IgD-negative memory B cell (primary cell): ENCODE measurements at regions not wholly inside any gene's neighbourhood (a gene's known extent, or its start where the extent isn't known, plus 50 kb on each side); places are given as distances from the start of the nearest gene placed in this dataset.

Experiments used
- H3K27ac Mint-ChIP-seq, 3 donors: one replicate each; pipeline ENCODE4 v1.8.0; 2020 to 2022; ENCODE audit warnings: mild to moderate bottlenecking in 3 of 3, mixed read lengths in 3 of 3, moderate library complexity in 1 of 3
- H3K27me3 Mint-ChIP-seq: one replicate; pipeline ENCODE4 v1.8.0; 2021; ENCODE audit warnings: mixed read lengths
- H3K36me3 Mint-ChIP-seq: one replicate; pipeline ENCODE4 v1.8.0; 2020; ENCODE audit warnings: mild to moderate bottlenecking, mixed read lengths
- H3K4me1 Mint-ChIP-seq, 3 donors: one replicate each; pipeline ENCODE4 v1.8.0; 2020 to 2022; ENCODE audit warnings: mixed read lengths in 3 of 3, mild to moderate bottlenecking in 1 of 3
- H3K4me3 Mint-ChIP-seq, 4 donors: one replicate each; pipeline ENCODE4 v1.8.0; 2020 to 2022; ENCODE audit warnings: mild to moderate bottlenecking in 4 of 4, mixed read lengths in 4 of 4, moderate library complexity in 3 of 4
- H3K9me3 Mint-ChIP-seq, 3 donors: one replicate each; pipeline ENCODE4 v1.8.0; 2020 to 2021; ENCODE audit warnings: mixed read lengths in 3 of 3, mild to moderate bottlenecking in 1 of 3

DNA sequence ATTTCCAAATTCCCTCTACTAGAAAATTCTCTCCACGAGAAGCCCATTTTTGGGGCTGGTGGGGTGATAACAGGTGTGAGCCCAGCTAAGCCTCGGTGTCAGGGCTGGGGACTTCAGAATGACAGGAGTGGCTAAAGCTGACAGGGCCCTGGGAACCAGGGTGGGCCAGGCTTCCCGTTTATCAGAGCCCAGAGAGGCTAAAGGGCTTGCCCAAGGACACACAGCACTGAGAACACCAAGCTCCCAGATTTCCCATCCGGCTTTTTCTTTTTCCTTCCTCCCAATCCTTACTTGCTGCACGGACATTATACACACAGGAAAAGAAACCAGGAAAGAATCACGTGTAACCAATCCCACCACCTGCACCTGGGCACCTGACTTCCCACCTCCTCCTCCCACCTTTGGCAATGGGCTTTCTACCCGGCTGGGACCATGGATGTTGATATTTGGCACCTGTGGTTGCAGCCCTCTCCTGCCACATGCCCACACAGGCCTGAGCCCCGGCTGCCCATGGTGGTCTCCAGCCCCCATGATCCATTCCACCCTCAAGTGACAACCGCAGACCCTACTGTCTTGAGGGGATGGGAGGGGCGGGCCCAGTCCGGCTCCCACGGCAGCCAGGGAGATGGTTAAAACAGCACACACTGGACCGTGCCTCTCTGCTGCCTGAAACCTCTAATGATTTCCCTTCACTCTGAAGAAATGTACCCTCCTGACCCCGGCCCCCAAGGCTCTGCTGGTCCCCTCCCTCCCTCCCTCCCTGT lies 78.9 kb downstream of the ENGASE start:
- Mint-ChIP-seq H3K27ac (no peak overlapping the region), H3K36me3 (no peaks in the 10 kb centered on the region), H3K4me3 (no peak overlapping the region), H3K4me1 (no peaks in the 10 kb centered on the region), H3K27me3 (no peaks in the 10 kb centered on the region), H3K9me3 (peaks cover 0 to 2% (median 0%) of the 10 kb centered on the region in 3 donors)

DNA sequence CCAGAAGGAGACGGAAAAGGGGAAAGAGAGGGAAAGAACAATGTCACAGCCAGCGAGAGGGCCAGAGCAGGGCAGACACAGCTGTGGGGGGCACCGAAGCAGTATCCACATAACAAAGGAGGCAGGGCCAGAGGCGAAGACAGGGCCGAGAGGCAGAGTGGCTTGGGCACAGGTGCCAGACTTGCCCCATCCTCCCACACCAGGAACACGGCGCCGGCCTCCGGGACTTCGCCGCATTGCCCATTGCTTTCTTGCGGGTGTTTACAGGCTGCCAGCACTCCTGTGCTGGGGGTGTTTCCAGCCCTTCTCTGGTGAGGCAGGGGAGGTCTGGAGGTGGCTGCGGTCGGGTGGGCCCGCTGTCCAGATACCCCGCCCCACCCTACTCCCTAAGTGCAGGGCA lies 78.0 kb downstream of the ENGASE start:
- Mint-ChIP-seq H3K27ac (peak overlapping the region in 1 of 3 donors; percentile 85), H3K4me3 (no peak overlapping the region), H3K9me3 (peaks cover 0 to 2% (median 0%) of the 10 kb centered on the region in 3 donors), H3K27me3 (peaks cover 2% of the 10 kb centered on the region), H3K36me3 (no peaks in the 10 kb centered on the region), H3K4me1 (no peaks in the 10 kb centered on the region)

GRCh38 chr17:79152110-79152509 lies 77.5 kb downstream of the ENGASE start:
- Mint-ChIP-seq H3K27ac (peak overlapping the region in 1 of 3 donors; percentile 85), H3K9me3 (peaks cover 0 to 2% (median 0%) of the 10 kb centered on the region in 3 donors), H3K4me1 (no peaks in the 10 kb centered on the region), H3K36me3 (no peaks in the 10 kb centered on the region), H3K27me3 (peaks cover 2% of the 10 kb centered on the region), H3K4me3 (no peak overlapping the region)

DNA sequence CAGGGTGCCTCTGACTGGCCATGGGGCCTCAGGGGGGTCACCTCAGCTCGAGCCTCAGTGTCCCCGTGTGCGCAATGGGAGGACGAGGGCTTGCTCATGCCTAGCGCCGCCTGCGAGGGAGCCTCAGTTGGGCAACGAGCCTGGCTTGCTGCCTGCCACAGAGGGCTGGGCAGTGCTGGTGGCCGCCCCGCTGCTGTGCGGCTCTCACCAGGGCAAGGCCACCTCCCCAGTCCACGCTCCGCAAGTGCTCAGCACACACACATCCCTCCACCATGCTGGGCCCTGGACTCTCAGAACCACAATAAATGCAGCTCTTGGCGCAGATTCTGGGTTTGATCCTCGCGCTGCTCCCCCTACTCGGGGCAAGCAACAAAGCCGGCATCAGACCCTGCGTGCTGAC lies 76.2 kb downstream of the ENGASE start:
- H3K4me3 Mint-ChIP-seq: no peak overlapping the region
- peak overlapping the region in 1 of 3 donors; percentile 50 for H3K27ac Mint-ChIP-seq
- H3K36me3 Mint-ChIP-seq: no peaks in the 10 kb centered on the region
- H3K27me3 Mint-ChIP-seq: peaks cover 2% of the 10 kb centered on the region
- H3K4me1 Mint-ChIP-seq: no peaks in the 10 kb centered on the region
- peaks cover 0 to 2% (median 0%) of the 10 kb centered on the region in 3 donors for H3K9me3 Mint-ChIP-seq

DNA sequence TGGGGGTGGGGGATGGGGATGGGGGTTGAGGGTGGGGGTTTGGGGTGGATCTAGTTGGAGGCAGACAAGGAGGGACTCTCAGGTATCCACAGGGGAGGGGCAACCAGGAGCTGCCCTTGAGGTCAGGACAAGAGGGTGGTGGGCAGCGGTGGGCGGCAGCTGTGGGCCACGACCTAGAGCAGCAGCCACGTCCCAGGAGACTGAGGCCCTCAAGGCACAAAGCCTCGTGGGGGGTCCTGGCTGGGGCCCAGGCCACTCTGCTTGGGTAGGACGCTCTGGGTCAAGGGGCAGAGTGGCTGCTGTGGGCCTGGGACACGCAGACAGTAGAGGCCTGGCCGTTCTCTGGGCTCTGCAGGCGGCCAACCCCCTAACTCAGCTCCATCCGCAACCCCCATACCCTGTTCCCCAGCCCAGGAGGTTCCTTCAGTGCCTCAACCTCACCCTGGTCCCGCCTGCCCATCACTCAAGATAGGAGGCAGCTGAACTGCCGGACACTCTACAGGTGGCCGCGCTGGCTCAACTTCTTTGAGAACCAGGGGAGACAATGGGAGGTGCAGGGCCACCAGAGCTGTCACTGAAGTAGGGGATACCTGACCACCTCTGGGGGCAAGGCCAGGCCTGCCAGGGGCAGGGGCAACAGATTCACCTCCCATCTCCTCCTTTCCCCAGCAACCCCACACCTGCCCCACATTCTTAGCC lies 75.6 kb downstream of the ENGASE start:
- no peaks in the 10 kb centered on the region for H3K36me3 Mint-ChIP-seq
- no peak overlapping the region for H3K4me3 Mint-ChIP-seq
- peaks cover 0 to 2% (median 0%) of the 10 kb centered on the region in 3 donors for H3K9me3 Mint-ChIP-seq
- no peaks in the 10 kb centered on the region for H3K4me1 Mint-ChIP-seq
- peak overlapping the region in 1 of 3 donors; percentile 50 for H3K27ac Mint-ChIP-seq
- H3K27me3 Mint-ChIP-seq: peaks cover 5% of the 10 kb centered on the region

- Mint-ChIP-seq H3K4me1 (no peaks in the 10 kb centered on the region), H3K9me3 (peaks cover 0 to 2% (median 0%) of the 10 kb centered on the region in 3 donors), H3K27ac (no peak overlapping the region), H3K27me3 (peaks cover 6% of the 10 kb centered on the region), H3K4me3 (no peak overlapping the region), H3K36me3 (no peaks in the 10 kb centered on the region)
Measured at GRCh38 chr17:79148584-79148983, 74.0 kb downstream of the ENGASE start.

GRCh38 chr17:79147746-79148506 lies 73.3 kb downstream of the ENGASE start:
- Mint-ChIP-seq H3K9me3 (no peaks in the 10 kb centered on the region), H3K4me1 (no peaks in the 10 kb centered on the region), H3K27ac (no peak overlapping the region), H3K36me3 (no peaks in the 10 kb centered on the region), H3K4me3 (no peak overlapping the region), H3K27me3 (peaks cover 6% of the 10 kb centered on the region)

DNA sequence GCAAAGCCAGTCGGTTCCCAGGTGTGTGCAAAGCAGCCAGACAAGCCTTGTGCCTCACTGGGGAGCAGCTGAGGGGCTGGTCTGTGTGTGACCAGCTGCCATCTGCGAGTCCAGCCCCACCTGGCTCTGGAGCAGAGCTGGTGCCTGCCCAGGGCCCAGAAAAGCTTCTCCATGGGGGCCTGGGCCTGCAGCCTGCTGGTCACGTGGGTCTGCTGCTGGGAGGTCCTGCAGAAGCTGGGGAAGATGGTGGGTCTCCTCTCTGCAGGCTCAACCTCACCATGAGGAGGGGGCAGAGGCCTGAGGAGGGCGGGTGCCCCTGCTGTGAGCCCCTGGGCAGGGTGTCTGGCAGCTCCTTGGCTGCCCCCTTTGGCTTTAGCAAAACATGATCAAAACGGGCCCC lies 71.9 kb downstream of the ENGASE start:
- H3K36me3 Mint-ChIP-seq: no peaks in the 10 kb centered on the region
- H3K4me3 Mint-ChIP-seq: no peak overlapping the region

GRCh38 chr17:79145548-79145947 lies 70.9 kb downstream of the ENGASE start:
- peaks cover 6% of the 10 kb centered on the region for H3K27me3 Mint-ChIP-seq

More for the DNA sequence above, 71.9 kb downstream of the ENGASE start:
- H3K27me3 Mint-ChIP-seq: peaks cover 6% of the 10 kb centered on the region
- H3K4me1 Mint-ChIP-seq: no peaks in the 10 kb centered on the region
- H3K27ac Mint-ChIP-seq: no peak overlapping the region
- no peaks in the 10 kb centered on the region for H3K9me3 Mint-ChIP-seq

DNA sequence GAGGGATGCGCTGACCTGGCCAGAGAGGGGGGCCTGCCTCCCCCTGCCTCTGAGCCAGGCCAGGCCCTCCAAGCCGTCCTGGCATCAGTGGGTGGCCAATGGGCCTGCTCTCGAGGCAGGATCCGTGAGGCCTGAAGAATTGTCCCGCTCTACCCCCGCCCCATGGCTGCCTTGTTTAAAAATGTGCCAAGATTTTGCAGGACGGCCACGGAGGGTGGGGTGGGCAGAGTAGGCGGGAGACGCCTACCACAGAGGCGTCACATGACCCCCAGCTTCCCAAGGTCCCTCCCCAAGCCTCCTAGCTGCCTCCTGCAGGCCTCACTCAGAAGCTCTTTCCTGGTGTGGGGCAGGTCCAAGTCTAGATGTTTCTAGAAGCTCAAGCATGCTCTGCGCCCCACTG lies 69.5 kb downstream of the ENGASE start:
- no peak overlapping the region for H3K4me3 Mint-ChIP-seq
- no peaks in the 10 kb centered on the region for H3K9me3 Mint-ChIP-seq
- peaks cover 6% of the 10 kb centered on the region for H3K27me3 Mint-ChIP-seq
- no peak overlapping the region for H3K27ac Mint-ChIP-seq
- no peaks in the 10 kb centered on the region for H3K36me3 Mint-ChIP-seq
- H3K4me1 Mint-ChIP-seq: no peaks in the 10 kb centered on the region

More at GRCh38 chr17:79145548-79145947, 70.9 kb downstream of the ENGASE start:
- Mint-ChIP-seq H3K36me3 (no peaks in the 10 kb centered on the region), H3K4me3 (no peak overlapping the region), H3K4me1 (no peaks in the 10 kb centered on the region), H3K27ac (no peak overlapping the region), H3K9me3 (no peaks in the 10 kb centered on the region)

DNA sequence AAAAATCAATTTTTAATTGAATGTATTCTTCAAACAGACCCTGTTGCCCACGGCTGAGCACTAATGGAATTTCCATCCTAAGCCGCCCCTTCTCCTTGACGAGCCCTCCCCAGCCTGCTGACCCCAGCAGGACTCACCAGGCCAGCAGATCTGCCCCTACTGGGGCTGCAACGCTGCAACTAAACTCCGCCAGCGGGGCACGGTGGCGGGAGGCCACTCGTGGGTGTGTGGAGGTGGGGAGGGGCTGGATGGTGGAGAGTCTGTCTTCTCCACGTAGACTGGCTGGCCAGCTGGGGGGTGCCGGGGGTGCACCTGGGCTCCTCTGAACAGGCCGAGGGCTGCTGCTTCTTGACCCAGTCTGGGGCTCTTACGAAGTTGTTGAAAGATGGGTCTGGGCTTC lies 67.8 kb downstream of the ENGASE start:
- H3K4me1 Mint-ChIP-seq: no peaks in the 10 kb centered on the region
- H3K27me3 Mint-ChIP-seq: peaks cover 4% of the 10 kb centered on the region
- no peak overlapping the region for H3K4me3 Mint-ChIP-seq
- H3K9me3 Mint-ChIP-seq: peaks cover 0 to 3% (median 0%) of the 10 kb centered on the region in 3 donors
- H3K36me3 Mint-ChIP-seq: no peaks in the 10 kb centered on the region
- H3K27ac Mint-ChIP-seq: no peak overlapping the region

- no peak overlapping the region for H3K27ac Mint-ChIP-seq
- H3K9me3 Mint-ChIP-seq: peaks cover 0 to 3% (median 0%) of the 10 kb centered on the region in 3 donors
- no peak overlapping the region for H3K4me3 Mint-ChIP-seq
- H3K36me3 Mint-ChIP-seq: no peaks in the 10 kb centered on the region
- no peaks in the 10 kb centered on the region for H3K4me1 Mint-ChIP-seq
- peaks cover 4% of the 10 kb centered on the region for H3K27me3 Mint-ChIP-seq
Measured at GRCh38 chr17:79141578-79142355, 67.1 kb downstream of the ENGASE start.

DNA sequence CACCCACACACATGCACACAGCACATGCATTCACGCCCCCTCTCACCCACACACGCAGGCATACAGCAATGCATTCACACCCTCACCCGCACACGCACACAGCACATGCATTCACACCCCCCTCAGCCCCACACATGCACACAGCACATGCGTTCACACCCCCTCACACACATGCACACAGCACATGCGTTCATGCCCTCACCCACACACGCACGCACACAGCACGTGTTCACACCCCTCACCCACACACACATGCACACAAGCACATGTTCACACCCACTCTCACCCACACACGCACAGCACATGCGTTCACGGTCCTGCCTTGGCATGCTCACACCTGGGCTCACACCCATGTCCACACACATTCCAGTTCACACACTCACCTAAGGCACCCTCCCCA lies 64.2 kb downstream of the ENGASE start:
- H3K27me3 Mint-ChIP-seq: no peaks in the 10 kb centered on the region
- peaks cover 0 to 3% (median 0%) of the 10 kb centered on the region in 3 donors for H3K9me3 Mint-ChIP-seq
- H3K36me3 Mint-ChIP-seq: no peaks in the 10 kb centered on the region
- H3K4me1 Mint-ChIP-seq: no peaks in the 10 kb centered on the region
- no peak overlapping the region for H3K27ac Mint-ChIP-seq
- H3K4me3 Mint-ChIP-seq: no peak overlapping the region

DNA sequence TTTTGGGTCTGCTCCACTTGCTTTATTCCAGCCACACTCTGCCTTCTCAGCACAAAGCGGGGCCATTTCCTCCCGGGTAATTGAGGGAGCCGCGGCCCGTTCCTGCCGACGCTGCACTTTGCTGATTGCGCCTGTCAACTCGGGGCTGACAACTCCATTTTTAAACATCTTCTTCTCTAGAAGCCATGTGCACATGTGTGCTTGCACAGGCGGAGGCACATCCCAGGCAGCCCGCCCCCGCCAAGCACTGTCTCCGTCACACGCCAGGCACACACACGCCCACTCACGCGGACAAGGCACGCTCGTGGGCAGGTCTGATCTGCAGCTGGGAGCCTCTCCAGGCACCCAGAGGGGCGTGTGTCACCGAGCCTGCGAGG lies 63.2 kb downstream of the ENGASE start:
- no peaks in the 10 kb centered on the region for H3K4me1 Mint-ChIP-seq
- peaks cover 0 to 3% (median 0%) of the 10 kb centered on the region in 3 donors for H3K9me3 Mint-ChIP-seq
- peaks cover 3% of the 10 kb centered on the region for H3K27me3 Mint-ChIP-seq
- H3K36me3 Mint-ChIP-seq: no peaks in the 10 kb centered on the region
- no peak overlapping the region for H3K27ac Mint-ChIP-seq
- H3K4me3 Mint-ChIP-seq: no peak overlapping the region
